ENCODE measurements at regions not wholly inside any gene's neighbourhood (a gene's known extent, or its start where the extent isn't known, plus 50 kb on each side); places are given as distances from the start of the nearest gene placed in this dataset.

- TF ChIP-seq CTCF (IDR thresholded peaks at IDR 0.05; ENCODE audit: poor library complexity, severe bottlenecking): no peak
- TF ChIP-seq POLR2AphosphoS5 (IDR thresholded peaks at IDR 0.05): no peak
- no peak for TF ChIP-seq TAF1 (IDR thresholded peaks at IDR 0.05; ENCODE audit: low read depth)
- no peak for TF ChIP-seq SMC3 (conservative IDR thresholded peaks at IDR 0.05; ENCODE audit: poor library complexity)
- no peak for TF ChIP-seq MXI1 (conservative IDR thresholded peaks at IDR 0.05; ENCODE audit: poor library complexity, severe bottlenecking)
- no peak for TF ChIP-seq EP300 (conservative IDR thresholded peaks at IDR 0.05; ENCODE audit: poor library complexity, severe bottlenecking)
- no peak for TF ChIP-seq EZH2 (IDR thresholded peaks at IDR 0.05; ENCODE audit: borderline replicate concordance, insufficient read depth, low read length, poor library complexity, severe bottlenecking)
- no peak for TF ChIP-seq REST (IDR thresholded peaks at IDR 0.05; ENCODE audit: borderline replicate concordance)
- TF ChIP-seq RAD21 (conservative IDR thresholded peaks at IDR 0.05): no peak
Measured at GRCh38 chr1:199937161-199937560, 90.3 kb upstream of the NR5A2 start.

Measured in neural cell (in vitro differentiated cells).